BLaER1 treated with 17β-estradiol and CSF1 and Interleukin-3, amounts not matched to agents 10 nM and 100 nM (cell line): ENCODE measurements at regions not wholly inside any gene's neighbourhood (a gene's known extent, or its start where the extent isn't known, plus 50 kb on each side); places are given as distances from the start of the nearest gene placed in this dataset.
A peak's percentile ranks its signal among the peaks of the same experiment; 100 is the strongest.

ENCODE experiments used
- H3K27ac ChIP-seq, 11 experiments: shearing (Covaris generic); formaldehyde crosslinking; 2 replicates each; pipeline ENCODE4 v1.8.1; 2022
- H3K27me3 ChIP-seq, 11 experiments: shearing (Covaris generic); formaldehyde crosslinking; 2 replicates each; pipeline ENCODE4 v1.8.1; 2022
- H3K36me3 ChIP-seq, 11 experiments: shearing (Covaris generic); formaldehyde crosslinking; 2 replicates each; pipeline ENCODE4 v1.8.1; 2022
- H3K4me1 ChIP-seq, 10 experiments: shearing (Covaris generic); formaldehyde crosslinking; 2 replicates each; pipeline ENCODE4 v1.8.1; 2022
- H3K4me2 ChIP-seq, 11 experiments: shearing (Covaris generic); formaldehyde crosslinking; 2 replicates each; pipeline ENCODE4 v1.8.1; 2022
- H3K4me3 ChIP-seq, 10 experiments: shearing (Covaris generic); formaldehyde crosslinking; 2 replicates each; pipeline ENCODE4 v1.8.1; 2022
- H3K9ac ChIP-seq, 11 experiments: shearing (Covaris generic); formaldehyde crosslinking; 2 replicates each; pipeline ENCODE4 v1.8.1; 2022
- H3K9me3 ChIP-seq, 11 experiments: shearing (Covaris generic); formaldehyde crosslinking; replicated peaks in 1 of 11; 2 replicates each; pipeline ENCODE4 v1.8.1; 2022
- H4K20me1 ChIP-seq, 11 experiments: shearing (Covaris generic); formaldehyde crosslinking; 2 replicates each; pipeline ENCODE4 v1.8.1; 2022
- Cebpa-rat ChIP-seq, 11 experiments: shearing (Covaris generic); IDR thresholded peaks; 2 replicates each; pipeline ENCODE4 v1.8.1; 2022

DNA sequence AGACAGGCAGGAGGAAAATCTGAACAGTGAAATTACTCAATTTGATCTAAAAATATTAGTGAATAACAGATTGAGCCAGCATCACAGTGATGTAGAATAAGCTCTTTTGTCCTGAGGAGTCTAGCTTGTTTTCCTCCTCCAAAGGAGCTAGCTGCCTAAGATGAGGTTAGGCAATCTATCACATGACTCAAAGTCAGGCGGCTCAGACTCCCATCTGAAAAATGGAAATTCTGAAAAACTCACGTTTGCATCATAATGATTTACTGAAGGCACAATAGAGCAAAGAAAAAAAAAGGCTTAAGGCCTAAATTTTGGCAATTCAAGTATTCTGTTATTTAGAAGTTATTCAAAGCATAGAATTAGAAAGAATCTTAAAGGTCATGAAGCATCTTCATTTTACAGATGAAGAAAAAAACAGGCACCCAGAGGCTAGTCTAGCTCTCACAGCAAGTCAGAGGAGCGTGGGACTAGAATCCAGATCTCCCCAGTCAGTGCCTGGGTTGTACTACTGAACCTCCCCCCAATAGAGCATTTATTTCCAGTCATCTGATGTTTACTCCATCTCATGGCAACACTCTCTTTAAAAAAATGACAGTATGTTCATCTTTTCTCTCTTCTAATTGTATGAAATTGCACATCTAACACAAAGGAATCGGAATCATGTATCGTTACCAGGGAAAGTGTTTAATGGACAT, 62.5 kb upstream of the ATF3 start:
- H4K20me1 ChIP-seq: no peaks in the 10 kb centered on the region
- peaks cover 14 to 58% (median 24%) of the 10 kb centered on the region in 10 experiments for H3K4me1 ChIP-seq
- H3K4me3 ChIP-seq: no peak overlapping the region
- H3K27ac ChIP-seq: peak overlapping the region in 3 of 11 experiments; percentile 0 to 82 (median 81); a peak in 4 of 22 replicates
- TF ChIP-seq Cebpa-rat (IDR thresholded peaks at IDR 0.05): 0 out of 22 replicates have a peak, but pooled peaks of 1 of the 11 experiments have one; percentile 13
- peak overlapping the region in 2 of 11 experiments; percentile 32 to 60; a peak in 3 of 22 replicates for H3K9ac ChIP-seq
- H3K4me2 ChIP-seq: peak overlapping the region in 3 of 11 experiments; percentile 13 to 80 (median 67); a peak in 5 of 22 replicates
- H3K27me3 ChIP-seq: no peaks in the 10 kb centered on the region
- no peaks in the 10 kb centered on the region for H3K9me3 ChIP-seq
- no peaks in the 10 kb centered on the region for H3K36me3 ChIP-seq

DNA sequence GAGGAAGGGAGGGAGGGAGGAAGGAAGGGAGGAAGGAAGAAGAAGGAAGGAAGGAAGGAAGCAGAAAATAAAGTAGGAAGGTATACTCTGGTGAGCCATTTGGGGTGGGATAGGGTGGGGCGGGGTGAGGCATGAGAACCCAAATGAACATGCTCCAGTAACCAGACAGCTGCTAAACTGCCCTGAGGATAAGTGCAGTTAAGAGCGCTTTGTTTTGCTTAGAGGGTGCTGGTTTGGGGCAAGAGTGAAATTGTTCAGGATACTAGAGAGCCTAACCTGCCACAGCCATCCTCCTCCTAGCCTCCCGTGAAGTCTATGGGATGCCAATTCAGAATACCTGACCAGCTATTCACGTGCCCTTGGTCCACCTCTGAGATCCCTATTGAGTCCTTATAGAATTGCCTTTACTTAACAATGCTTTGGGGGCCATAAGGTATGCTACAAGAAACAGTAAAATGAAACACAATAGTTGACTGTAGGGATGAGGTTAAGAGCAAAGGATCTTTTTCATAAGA, 59.0 kb upstream of the ATF3 start:
- Histone ChIP-seq H4K20me1 (no peaks in the 10 kb centered on the region), H3K27ac (no peak overlapping the region), H3K4me2 (peak overlapping the region in 5 of 11 experiments; percentile 10 to 35 (median 31); a peak in 6 of 22 replicates), H3K27me3 (no peaks in the 10 kb centered on the region), H3K4me3 (no peak overlapping the region), H3K4me1 (peaks cover 0 to 40% (median 5%) of the 10 kb centered on the region in 10 experiments; a peak in 12 of 20 replicates), H3K9me3 (no peaks in the 10 kb centered on the region), H3K9ac (no peak overlapping the region), H3K36me3 (no peaks in the 10 kb centered on the region)
- no peak for TF ChIP-seq Cebpa-rat (IDR thresholded peaks at IDR 0.05)

DNA sequence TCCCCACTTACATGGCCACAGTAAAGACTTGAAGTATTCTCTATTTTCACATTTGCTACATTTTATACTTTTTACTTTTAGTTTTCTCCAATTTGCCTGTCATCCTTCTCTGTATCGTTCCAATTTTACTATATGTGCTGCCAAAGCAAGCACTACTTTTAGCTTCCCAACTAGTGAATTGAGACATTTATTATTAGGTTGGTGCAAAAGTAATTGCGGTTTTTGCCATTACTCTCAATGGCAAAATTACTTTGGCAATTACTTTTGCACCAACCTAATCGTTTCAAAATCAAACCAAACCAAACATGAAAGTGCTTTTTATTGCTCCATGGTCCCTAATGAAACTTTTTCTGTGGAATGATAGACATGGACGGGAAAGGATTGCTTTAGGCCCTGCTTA, 56.6 kb upstream of the ATF3 start:
- Histone ChIP-seq H3K27ac (no peak overlapping the region), H3K36me3 (no peaks in the 10 kb centered on the region), H3K27me3 (no peaks in the 10 kb centered on the region), H3K9ac (no peak overlapping the region), H3K4me3 (no peak overlapping the region), H3K4me1 (peaks cover 0 to 16% (median 5%) of the 10 kb centered on the region in 10 experiments; a peak in 10 of 20 replicates), H4K20me1 (no peaks in the 10 kb centered on the region), H3K9me3 (no peaks in the 10 kb centered on the region), H3K4me2 (no peak overlapping the region)
- TF ChIP-seq Cebpa-rat (IDR thresholded peaks at IDR 0.05): no peak

DNA sequence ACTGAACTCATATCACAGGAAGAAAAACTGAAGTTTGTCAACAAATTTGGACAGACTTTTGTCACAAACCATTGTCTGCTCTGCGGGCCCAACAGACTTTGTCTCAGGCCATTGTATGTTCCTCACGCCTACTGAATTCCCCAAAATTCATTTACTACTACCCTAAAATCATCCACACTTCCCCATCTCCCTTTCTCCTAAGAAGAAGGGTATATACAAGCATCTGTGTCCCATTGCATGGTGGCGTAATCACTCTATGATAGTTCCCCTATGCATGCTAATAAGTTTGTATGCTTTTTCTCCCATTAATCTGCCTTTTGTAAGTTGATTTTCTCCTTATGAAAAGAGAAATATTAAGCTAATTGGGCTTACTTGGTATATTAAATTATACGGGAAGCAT, 54.9 kb upstream of the ATF3 start:
- Histone ChIP-seq H3K4me3 (no peak overlapping the region), H4K20me1 (no peaks in the 10 kb centered on the region), H3K27me3 (no peaks in the 10 kb centered on the region), H3K4me1 (peaks cover 6 to 25% (median 12%) of the 10 kb centered on the region in 10 experiments; a peak in 19 of 20 replicates), H3K9me3 (no peaks in the 10 kb centered on the region), H3K9ac (no peak overlapping the region), H3K27ac (peak overlapping the region in 1 of 11 experiments; percentile 8; a peak in 1 of 22 replicates), H3K36me3 (no peaks in the 10 kb centered on the region), H3K4me2 (peak overlapping the region in 2 of 11 experiments; percentile 35 to 64; a peak in 4 of 22 replicates)
- no peak for TF ChIP-seq Cebpa-rat (IDR thresholded peaks at IDR 0.05)

DNA sequence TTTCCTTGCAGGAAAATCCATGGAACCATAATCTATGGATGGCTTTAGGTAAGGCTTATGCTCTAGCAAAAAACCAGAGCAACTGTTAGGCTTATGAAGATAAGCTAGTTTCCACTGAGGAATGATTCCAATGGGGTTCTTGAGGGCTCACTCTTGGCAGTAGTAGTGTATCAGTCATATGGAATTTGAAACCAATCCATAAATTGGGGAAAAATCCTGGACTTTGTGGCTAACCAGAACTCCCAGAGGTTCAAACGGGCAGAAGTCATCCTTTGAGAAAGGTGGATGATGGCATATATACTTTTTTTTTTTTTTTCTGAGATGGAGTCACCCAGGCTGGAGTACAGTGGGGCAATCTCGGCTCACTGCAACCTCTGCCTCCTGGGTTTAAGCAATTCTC, 54.2 kb upstream of the ATF3 start:
- Histone ChIP-seq H3K27me3 (no peaks in the 10 kb centered on the region), H3K4me3 (no peak overlapping the region), H3K4me2 (no peak overlapping the region), H3K9ac (no peak overlapping the region), H3K36me3 (no peaks in the 10 kb centered on the region), H3K4me1 (peaks cover 9 to 30% (median 16%) of the 10 kb centered on the region in 10 experiments), H3K27ac (no peak overlapping the region), H4K20me1 (no peaks in the 10 kb centered on the region), H3K9me3 (no peaks in the 10 kb centered on the region)
- no peak for TF ChIP-seq Cebpa-rat (IDR thresholded peaks at IDR 0.05)

DNA sequence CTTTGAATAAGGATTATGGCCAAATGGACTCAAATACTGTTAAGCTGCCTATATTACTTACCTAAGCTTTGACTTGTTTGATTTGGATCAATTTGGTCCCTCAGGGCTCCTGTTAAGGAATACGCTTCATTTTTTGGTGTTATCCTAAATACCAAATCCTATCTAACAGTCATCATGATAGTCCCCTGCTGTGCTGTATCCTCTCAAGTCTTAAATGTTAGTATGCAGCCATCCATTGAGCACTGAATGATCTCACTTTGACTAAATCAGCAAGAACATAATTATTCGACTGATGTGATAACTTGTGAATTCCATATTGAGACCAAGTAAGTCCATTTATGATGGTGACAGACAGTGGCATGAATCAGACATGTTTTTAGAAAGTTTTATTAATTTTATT, 53.1 kb upstream of the ATF3 start:
- no peak for TF ChIP-seq Cebpa-rat (IDR thresholded peaks at IDR 0.05)
- Histone ChIP-seq H3K4me2 (no peak overlapping the region), H3K36me3 (no peaks in the 10 kb centered on the region), H3K4me3 (no peak overlapping the region), H4K20me1 (no peaks in the 10 kb centered on the region), H3K27me3 (no peaks in the 10 kb centered on the region), H3K9me3 (no peaks in the 10 kb centered on the region), H3K9ac (no peak overlapping the region), H3K27ac (no peak overlapping the region), H3K4me1 (peaks cover 9 to 33% (median 13%) of the 10 kb centered on the region in 10 experiments)

DNA sequence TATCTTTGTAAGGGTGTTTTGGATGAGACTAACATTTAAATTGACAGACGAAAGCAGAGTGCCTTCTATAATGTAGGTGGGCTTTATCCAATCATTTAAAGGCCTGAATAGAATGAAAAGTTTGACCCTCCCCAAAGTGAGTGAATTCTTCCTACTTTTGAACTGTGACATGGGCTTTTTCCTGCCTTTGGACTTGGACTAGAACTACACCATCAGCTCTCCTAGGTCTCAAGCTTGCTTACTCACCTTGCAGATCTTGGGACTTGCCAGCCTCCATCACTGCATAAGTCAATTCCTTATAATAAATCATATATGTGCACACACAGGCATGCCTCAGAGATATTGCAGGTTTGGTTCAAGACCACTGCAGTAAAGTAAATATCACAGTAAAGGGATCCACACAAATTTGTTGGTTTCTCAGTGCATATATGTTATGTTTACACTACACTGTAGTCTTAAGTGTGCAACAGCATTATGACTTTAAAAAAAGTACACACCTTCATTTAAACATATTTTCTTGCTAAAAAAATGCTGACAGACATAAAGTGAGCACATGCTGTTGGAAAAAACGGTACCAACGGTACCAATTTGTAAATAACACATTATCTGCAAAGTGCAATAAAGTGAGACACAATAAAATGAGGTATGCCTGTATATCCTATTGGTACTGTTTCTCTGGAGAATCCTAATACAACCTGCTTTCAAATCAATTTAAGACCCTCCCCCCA, 51.6 kb upstream of the ATF3 start:
- H3K4me1 ChIP-seq: peaks cover 9 to 33% (median 13%) of the 10 kb centered on the region in 10 experiments
- TF ChIP-seq Cebpa-rat (IDR thresholded peaks at IDR 0.05): no peak
- H3K4me3 ChIP-seq: no peak overlapping the region
- no peaks in the 10 kb centered on the region for H3K27me3 ChIP-seq
- no peak overlapping the region for H3K9ac ChIP-seq
- no peaks in the 10 kb centered on the region for H4K20me1 ChIP-seq
- no peaks in the 10 kb centered on the region for H3K36me3 ChIP-seq
- no peak overlapping the region for H3K27ac ChIP-seq
- peak overlapping the region in 2 of 11 experiments; percentile 97 to 99; a peak in 2 of 22 replicates for H3K4me2 ChIP-seq
- no peaks in the 10 kb centered on the region for H3K9me3 ChIP-seq

DNA sequence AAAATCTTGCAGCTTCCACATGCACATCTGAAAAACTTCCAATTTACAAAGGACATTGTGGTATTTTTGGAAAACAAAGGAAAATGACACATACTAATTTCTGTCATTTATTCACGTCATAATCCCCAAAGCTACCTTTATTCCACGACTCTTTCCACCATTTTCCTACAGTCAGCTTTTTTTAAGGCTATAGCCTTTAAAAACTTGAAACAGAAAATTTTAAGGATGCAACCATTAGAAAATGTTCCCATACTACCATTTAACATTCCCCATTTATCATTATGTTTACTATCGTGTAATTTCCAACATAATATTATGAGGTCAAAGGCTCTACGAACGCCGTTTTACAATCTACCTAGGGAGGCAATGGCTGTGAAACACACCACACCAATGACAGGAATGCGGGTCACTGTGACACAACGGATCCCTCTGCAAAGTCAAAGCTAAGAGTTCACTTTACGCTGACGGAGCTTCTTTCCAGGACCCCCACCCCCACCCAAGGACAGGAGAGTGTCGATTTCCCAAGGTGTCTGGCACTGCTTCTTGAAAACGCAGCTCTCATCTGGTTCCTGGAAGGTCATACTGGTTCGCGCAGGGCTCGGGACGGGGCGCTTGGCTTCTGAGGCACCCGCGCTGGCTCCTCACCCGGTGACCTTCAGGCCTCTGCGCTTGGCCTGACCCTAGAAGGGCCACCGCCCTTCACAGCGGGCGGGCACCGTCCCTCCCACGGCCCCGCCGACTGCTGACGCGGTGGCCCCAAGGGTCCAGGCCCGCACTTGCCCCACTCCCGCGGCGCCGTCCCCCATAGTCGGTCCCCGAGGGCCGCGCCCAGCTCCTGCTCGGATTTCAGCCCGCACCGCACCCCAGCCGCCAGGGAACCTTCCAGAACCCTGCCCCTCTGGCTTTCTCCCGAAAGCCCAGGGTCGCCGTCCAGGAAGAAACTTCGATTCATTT, 50.5 kb upstream of the ATF3 start:
- Histone ChIP-seq H3K4me1 (peaks cover 9 to 29% (median 13%) of the 10 kb centered on the region in 10 experiments), H3K27ac (peak overlapping the region; percentile 90 to 99 (median 92)), H3K9me3 (peaks cover 0 to 6% (median 0%) of the 10 kb centered on the region in 11 experiments; a peak in 3 of 22 replicates), H3K27me3 (no peaks in the 10 kb centered on the region), H3K36me3 (no peaks in the 10 kb centered on the region), H3K4me2 (peak overlapping the region; percentile 88 to 99 (median 92)), H3K4me3 (peak overlapping the region; percentile 64 to 81 (median 73)), H3K9ac (peak overlapping the region; percentile 86 to 99 (median 90)), H4K20me1 (no peaks in the 10 kb centered on the region)
- no peak for TF ChIP-seq Cebpa-rat (IDR thresholded peaks at IDR 0.05)
